Midbrain (tissue), 1 donor: ENCODE measurements at regions not wholly inside any gene's neighbourhood (a gene's known extent, or its start where the extent isn't known, plus 50 kb on each side); places are given as distances from the start of the nearest gene placed in this dataset.
"Not testable (repeated sequence)": the region's sequence is repeated elsewhere in the genome, so short reads cannot be mapped to it uniquely, and the experiment has no call there.

Experiments used
- DNase-seq: peaks from one replicate; lab custom pipeline; 2025; lab: John Stamatoyannopoulos, UW

- no peak for DNase-seq
Measured at GRCh38 chr1:213679153-213679552, 308.6 kb upstream of the PROX1 start.

- DNase-seq = no peak
Measured at GRCh38 chr1:213680677-213681325, 307.0 kb upstream of the PROX1 start.

GRCh38 chr1:213681788-213682340 is 305.9 kb upstream of the PROX1 start:
- DNase-seq = no peak

DNA sequence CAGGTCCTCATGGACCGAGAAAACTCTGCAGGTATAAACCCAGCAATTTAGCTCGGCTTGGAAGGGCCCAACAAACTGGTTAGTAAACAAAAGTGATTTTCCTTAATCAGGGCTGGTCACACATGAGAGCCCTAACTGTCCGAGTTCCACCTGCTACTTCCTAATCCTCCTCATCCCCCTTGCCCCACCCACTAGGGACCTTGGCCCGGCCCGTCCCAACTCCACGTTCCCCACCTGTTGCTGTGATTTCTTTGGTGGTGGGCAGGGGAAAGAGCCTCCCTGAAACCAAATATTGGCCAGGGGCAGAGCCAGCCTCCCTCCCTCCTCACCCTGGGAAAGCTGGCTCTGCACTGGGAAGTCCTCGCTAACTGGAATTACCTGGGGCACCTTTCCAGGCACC is 304.2 kb upstream of the PROX1 start:
- no peak for DNase-seq

DNA sequence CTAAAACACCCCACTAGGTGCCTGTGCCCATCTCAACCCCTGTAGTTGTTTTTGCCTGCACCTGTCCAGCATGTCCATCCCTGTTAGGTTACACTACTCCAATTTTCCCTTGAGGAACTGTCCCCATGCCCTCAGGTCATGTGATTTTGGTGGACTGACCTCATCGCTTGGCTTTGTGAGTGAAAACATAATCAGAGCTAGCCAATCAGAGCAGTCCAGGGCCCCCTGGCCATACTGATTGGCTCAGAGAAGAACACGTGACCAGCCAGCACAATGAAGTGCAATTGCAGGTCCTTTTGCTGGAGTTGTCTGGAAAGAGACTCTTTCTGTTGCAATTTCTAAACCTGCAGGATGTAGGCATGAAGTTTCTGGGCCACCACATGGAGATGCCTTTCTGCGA is 303.3 kb upstream of the PROX1 start:
- DNase-seq = no peak

- DNase-seq = no peak
Measured at GRCh38 chr1:213685992-213686582, 301.7 kb upstream of the PROX1 start.

- DNase-seq = no peak
Measured at GRCh38 chr1:213686983-213687382, 300.8 kb upstream of the PROX1 start.

DNA sequence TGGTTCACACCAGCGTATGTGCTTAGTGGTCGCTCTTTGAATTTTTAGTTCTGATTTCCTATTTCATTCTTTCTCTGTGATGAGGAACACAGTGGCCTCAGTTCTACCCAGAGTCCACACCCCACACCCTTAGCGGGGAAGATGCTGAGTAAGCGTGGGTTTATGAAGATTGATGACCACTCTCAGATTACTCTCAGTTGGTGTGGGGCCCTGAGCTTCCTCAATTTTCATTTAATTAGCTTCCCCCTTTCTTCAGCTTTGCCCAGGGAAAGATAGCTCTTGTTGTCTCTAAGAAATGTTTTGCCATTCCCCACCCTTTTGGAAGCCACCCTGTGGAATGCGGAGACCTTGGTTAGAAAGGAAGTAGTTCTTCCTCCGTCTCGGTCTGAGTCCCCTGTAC is 299.9 kb upstream of the PROX1 start:
- DNase-seq = no peak

DNA sequence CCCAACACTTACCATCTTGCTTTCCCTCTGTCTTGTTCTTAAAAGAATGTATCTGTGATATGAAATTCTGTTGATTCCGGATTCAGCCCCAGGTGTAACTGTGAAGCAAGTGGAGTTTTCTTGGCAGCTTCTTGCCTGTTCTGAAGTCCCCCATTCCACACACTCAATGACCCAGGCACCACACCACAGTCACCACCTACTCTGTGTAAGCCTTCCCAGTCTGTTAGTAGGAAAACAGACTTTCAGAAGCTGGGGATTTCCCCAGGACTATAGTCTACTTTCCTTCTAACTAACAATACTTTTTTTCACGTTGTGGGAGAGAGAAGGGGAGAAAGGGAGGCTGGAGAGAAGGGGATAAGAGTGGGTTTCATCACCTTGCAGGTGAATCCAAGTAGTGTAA is 299.1 kb upstream of the PROX1 start:
- no peak for DNase-seq

GRCh38 chr1:213689260-213689659 is 298.5 kb upstream of the PROX1 start:
- DNase-seq = no peak

DNA sequence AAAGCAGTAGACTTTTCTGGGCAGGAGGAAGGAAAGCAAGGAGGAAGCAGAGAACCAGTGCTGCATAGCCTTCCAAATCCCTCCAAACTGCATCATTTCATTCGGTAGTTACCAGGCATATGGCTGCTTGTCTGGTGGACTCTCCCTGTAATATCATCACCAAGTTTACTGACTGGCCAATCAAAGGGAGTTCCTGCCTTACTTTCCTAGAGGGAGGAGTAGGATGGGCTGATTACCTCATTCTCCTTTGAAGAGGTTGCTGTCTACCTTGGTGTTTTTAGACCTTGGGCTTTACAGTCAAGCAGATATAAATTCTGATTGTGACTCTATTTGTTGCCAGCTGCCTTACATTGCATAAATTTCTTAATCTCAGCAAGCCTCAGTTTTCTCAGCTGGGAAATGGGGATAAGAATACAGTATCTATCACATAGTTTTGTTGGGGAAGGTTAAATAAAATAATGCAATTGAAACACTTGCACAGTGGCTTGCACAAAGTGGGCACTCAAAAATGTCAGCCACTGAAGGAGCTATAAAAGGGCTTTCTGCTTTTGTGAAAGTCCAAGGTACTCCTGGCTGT is 297.3 kb upstream of the PROX1 start:
- no peak for DNase-seq

DNA sequence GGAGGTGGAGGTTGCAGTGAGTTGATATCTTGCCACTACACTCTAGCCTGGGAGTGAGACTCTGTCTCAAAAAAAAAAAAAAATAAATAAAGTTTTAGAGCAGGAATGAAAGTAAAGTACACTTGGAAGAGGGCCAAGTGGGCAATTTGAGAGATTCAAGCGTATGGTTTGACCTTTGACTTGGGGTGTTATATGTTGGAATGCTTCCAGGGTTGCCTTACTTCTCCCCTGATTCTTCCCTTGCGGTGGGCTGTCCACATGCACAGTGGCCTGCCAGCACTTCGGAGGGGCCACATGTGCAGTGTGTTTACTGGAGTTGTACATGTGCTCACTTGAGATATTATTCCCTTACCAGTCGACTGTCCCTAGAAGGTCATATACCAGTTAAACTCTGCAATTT is 295.5 kb upstream of the PROX1 start:
- no peak for DNase-seq

DNA sequence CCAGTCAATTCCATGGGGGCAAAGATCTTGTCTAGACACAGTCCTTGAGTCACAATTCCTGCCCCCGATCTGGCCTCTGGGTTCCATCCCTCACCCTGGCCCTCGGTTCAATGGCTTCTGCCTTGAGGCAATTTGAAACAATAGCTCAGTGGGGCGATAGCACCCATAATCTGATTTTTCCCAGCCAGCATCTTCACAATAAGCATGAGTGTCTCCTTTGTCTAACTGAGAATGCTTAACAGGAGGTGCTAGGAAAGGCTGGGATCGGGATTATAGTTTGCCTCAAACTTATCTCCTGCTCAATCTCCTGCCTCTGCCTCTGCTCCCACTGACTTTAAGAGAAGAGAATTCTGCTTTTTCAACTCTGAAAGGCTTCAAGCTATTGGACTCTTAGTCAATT is 293.9 kb upstream of the PROX1 start:
- DNase-seq = no peak

- DNase-seq = no peak
Measured at GRCh38 chr1:213697192-213697802, 290.5 kb upstream of the PROX1 start.

DNA sequence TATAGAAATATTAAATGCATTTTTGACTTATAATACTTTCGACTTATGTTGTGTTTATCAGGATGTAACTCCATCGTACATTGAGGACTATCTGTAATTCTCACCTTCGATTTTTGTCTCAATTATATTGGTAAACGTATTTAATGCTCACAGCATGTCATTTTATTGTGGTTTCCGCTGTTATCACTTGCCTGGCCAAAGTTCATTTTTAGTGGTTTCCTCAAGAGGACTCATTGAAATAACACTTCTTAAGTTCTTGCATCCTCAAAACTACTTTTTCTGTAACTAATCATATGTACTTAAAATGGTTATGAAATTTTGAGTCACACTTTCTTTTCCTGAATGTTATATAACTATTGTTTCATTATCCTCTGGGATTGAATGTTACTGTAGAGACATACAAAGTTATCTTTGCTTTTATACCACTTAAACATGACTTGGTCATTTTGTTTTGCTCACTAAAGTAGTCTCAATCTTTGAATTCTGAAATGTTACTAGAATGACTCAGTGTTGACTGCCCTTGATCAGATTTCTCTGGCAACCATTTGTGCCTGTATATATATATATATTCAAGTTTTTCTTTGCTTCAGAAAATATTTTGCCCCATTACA is 289.6 kb upstream of the PROX1 start:
- no peak for DNase-seq

DNA sequence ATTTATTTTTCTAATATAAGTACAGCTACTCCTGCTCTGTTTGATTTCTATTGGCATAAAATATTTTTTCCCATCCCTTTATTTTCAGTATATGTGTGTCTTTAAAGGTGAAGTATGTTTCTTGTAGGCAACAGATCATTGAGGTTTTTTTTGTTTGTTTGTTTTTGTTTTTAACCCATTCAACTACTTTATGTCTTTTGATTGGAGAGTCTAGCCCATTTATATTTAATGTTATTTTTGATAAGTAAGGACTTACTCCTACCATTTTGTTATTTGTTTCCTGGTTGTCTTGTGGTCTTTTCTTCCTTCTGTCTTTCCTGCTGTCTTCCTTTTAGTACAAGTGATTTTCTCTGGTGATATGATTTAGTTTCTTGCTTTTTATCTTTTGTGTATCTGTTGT is 285.1 kb upstream of the PROX1 start:
- no peak for DNase-seq

- DNase-seq = no peak
Measured at GRCh38 chr1:213704941-213705340, 282.8 kb upstream of the PROX1 start.

DNA sequence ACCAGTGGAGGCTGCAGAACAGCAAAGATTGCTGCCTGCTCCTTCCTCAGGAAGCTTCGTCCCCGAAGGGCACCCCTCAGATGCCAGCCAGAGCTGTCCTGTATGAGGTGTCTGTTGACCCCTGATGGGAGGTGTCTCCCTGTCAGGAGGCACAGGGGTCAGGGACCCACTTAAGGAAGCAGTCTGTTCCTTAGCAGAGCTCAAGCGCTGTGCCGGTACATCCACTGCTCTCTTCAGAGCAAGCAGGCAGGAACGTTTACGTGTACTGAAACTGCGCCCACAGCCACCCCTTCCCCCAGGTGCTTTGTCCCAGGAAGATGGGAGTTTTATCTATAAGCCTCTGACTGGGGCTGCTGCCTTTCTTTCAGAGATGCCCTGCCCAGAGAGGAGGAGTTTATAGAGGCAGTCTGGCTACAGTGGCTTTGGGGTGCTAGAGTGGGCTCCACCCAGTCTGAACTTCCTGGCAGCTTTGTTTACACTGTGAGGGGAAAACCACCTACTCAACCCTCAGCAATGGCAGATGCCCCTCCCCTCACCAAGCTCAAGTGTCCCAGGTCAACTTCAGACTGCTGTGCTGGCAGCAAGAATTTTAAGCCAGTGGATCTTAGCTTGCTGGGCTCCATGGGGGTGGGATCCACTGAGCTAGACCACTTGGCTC is 275.8 kb upstream of the PROX1 start:
- not testable (repeated sequence) for DNase-seq

- no peak for DNase-seq
Measured at GRCh38 chr1:213714645-213715044, 273.1 kb upstream of the PROX1 start.

DNA sequence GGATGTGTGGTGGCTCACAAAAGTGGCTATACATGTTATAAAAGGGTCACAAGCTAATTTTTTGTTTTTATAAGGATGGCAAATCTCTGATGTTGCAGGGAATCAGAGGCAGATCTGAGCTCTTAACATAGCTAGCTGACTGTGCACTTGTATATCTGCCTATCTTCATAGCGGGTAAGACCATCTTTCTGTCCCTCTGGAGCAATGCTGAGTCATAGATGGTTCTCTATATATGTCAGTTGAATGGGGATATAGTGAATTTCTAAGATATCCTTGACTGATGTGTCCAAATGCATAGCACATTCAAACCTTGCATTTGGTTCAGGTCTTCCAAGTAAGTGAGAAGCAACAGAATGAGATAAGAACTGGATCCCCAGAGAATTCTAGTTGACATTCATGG is 272.6 kb upstream of the PROX1 start:
- no peak for DNase-seq

DNA sequence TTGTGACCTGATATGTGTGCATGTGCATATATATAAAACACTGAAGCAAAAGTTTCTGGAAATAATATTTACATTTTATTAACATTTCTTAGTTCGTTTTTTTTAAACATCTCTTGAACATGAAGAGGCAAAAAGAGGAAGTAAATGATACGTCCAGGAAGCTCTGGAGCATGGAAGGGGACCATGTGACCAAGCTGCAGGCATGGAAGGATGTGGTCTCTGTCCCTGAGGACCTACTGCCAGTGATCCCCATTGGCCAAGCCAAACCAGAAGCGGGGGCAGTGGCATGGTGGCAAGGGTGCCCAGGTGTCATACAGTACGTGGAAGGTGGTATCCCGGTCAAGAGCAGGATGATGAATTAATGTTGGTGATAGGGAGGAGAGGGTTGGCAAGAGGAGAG is 268.3 kb upstream of the PROX1 start:
- DNase-seq = no peak

- no peak for DNase-seq
Measured at GRCh38 chr1:213720032-213720431, 267.7 kb upstream of the PROX1 start.
